SK-N-SH (cell line): ENCODE measurements at regions not wholly inside any gene's neighbourhood (a gene's known extent, or its start where the extent isn't known, plus 50 kb on each side); places are given as distances from the start of the nearest gene placed in this dataset.
"Not testable (repeated sequence)": the region's sequence is repeated elsewhere in the genome, so short reads cannot be mapped to it uniquely, and the experiment has no call there.

Experiments used
- CTCF ChIA-PET: fragments of 300-600, 350-600 bp; formaldehyde crosslinking; extraction: SDS; loops from one replicate; lab custom pipeline; 2021; lab: Yijun Ruan, JAX
- POLR2A ChIA-PET: fragments of 350-600 bp; sonication (Branson Sonifier 250); formaldehyde crosslinking; extraction: SDS; loops from one replicate; lab custom pipeline; 2020; ENCODE audit warnings: antibody characterized with exemption, inconsistent platforms; lab: Yijun Ruan, JAX
- DNase-seq: peaks from one replicate; pipeline ENCODE4 v3.0.0; 2012
- H2AFZ ChIP-seq: fragments of 200-600 bp; sonication (generic); 2 replicates; pipeline ENCODE4 v1.8.1; 2016; ENCODE audit warnings: antibody characterized with exemption, mild to moderate bottlenecking, low read depth
- H3F3A ChIP-seq: fragments of 200-600 bp; sonication (generic); replicated peaks from 2 replicates; pipeline ENCODE3; 2016; ENCODE audit warnings: antibody characterized with exemption, mild to moderate bottlenecking; ENCODE audit not compliant: insufficient read depth
- H3K27ac ChIP-seq, 2 experiments: fragments of 200-500 bp in 1 of 2; fragments of 200-600 bp in 1 of 2; sonication (Bioruptor generic) in 1 of 2; sonication (generic), shearing (Covaris generic) in 1 of 2; 2 replicates each; pipeline versions ENCODE4 v1.5.1 to v1.6.1; 2014 to 2016; ENCODE audit warnings: low read depth in 2 of 2, inconsistent platforms in 1 of 2, low read length in 1 of 2, mild to moderate bottlenecking in 1 of 2, mixed read lengths in 1 of 2
- H3K27me3 ChIP-seq: fragments of 200-600 bp; sonication (generic), shearing (Covaris generic); 2 replicates; pipeline ENCODE4 v1.6.1; 2016; ENCODE audit warnings: mixed run types; ENCODE audit not compliant: insufficient read depth
- H3K36me3 ChIP-seq, 2 experiments: fragments of 200-500 bp in 1 of 2; fragments of 200-600 bp in 1 of 2; sonication (Bioruptor generic) in 1 of 2; sonication (generic) in 1 of 2; replicated peaks in 1 of 2; 2 replicates each; pipeline versions ENCODE3 to v1.5.1; 2014 to 2016; ENCODE audit warnings: low read length in 1 of 2, mild to moderate bottlenecking in 1 of 2; ENCODE audit not compliant: insufficient read depth in 2 of 2, control insufficient read depth in 1 of 2
- H3K4me1 ChIP-seq, 2 experiments: fragments of 200-500 bp in 1 of 2; fragments of 200-600 bp in 1 of 2; sonication (Bioruptor generic) in 1 of 2; sonication (generic), shearing (Covaris generic) in 1 of 2; 2 replicates each; pipeline versions ENCODE4 v1.5.1 to v1.6.1; 2014 to 2016; ENCODE audit warnings: low read depth in 1 of 2, low read length in 1 of 2, mixed run types in 1 of 2; ENCODE audit not compliant: insufficient read depth in 2 of 2, control insufficient read depth in 1 of 2
- H3K4me2 ChIP-seq: fragments of 200-600 bp; sonication (generic), shearing (Covaris generic); 2 replicates; pipeline ENCODE4 v1.6.1; 2017; ENCODE audit warnings: mixed run types
- H3K4me3 ChIP-seq, 2 experiments: fragments of 200-500 bp in 1 of 2; fragments of 200-600 bp in 1 of 2; sonication (Bioruptor generic) in 1 of 2; sonication (generic), shearing (Covaris generic) in 1 of 2; 2 replicates each; pipeline versions ENCODE4 v1.5.1 to v1.8.1; 2014 to 2016; ENCODE audit warnings: low read depth in 2 of 2, inconsistent platforms in 1 of 2, low read length in 1 of 2, mild to moderate bottlenecking in 1 of 2, mixed read lengths in 1 of 2, moderate library complexity in 1 of 2
- H3K79me2 ChIP-seq: fragments of 200-600 bp; sonication (generic); 2 replicates; pipeline ENCODE4 v1.8.1; 2017; ENCODE audit warnings: mild to moderate bottlenecking; ENCODE audit not compliant: insufficient read depth
- H3K9ac ChIP-seq: fragments of 200-600 bp; sonication (generic); 2 replicates; pipeline ENCODE4 v1.6.1; 2017; ENCODE audit warnings: mixed run types
- H3K9me2 ChIP-seq: fragments of 200-600 bp; sonication (generic); 2 replicates; pipeline ENCODE4 v1.6.1; 2017; ENCODE audit warnings: mixed run types
- H3K9me3 ChIP-seq: fragments of 200-600 bp; sonication (generic); 2 replicates; pipeline ENCODE4 v1.6.1; 2017; ENCODE audit warnings: mixed run types, mild to moderate bottlenecking, moderate library complexity
- H4K20me1 ChIP-seq: fragments of 200-600 bp; sonication (generic); 2 replicates; pipeline ENCODE4 v1.6.1; 2017; ENCODE audit warnings: mild to moderate bottlenecking, mixed run types; ENCODE audit not compliant: insufficient read depth
- ELF1 ChIP-seq: IDR thresholded peaks from 2 replicates; pipeline ENCODE4 v1.4.0; 2012
- EP300 ChIP-seq, 2 experiments: IDR thresholded peaks; 2 replicates each; pipeline versions ENCODE4 v1.4.0 to v1.6.1; 2012; ENCODE audit warnings: borderline replicate concordance in 1 of 2, low read depth in 1 of 2, low read length in 1 of 2
- EZH2phosphoT487 ChIP-seq: fragments of 200-600 bp; sonication (generic); IDR thresholded peaks from 2 replicates; pipeline ENCODE4 v1.6.1; 2017; ENCODE audit warnings: low read depth, mixed run types, mild to moderate bottlenecking, antibody characterized with exemption, moderate library complexity, borderline replicate concordance
- GABPA ChIP-seq: IDR thresholded peaks from 2 replicates; pipeline ENCODE4 v1.4.0; 2012; ENCODE audit warnings: low read depth, mild to moderate bottlenecking
- GATA2 ChIP-seq: sonication (generic); formaldehyde crosslinking; IDR thresholded peaks from 2 replicates; pipeline ENCODE4 v1.5.0; 2020; ENCODE audit warnings: mild to moderate bottlenecking, missing genetic modification reagents
- JUND ChIP-seq: IDR thresholded peaks from 2 replicates; pipeline ENCODE4 v1.4.0; 2012
- NFIC ChIP-seq: IDR thresholded peaks from 2 replicates; pipeline ENCODE4 v1.4.0; 2012; ENCODE audit warnings: borderline replicate concordance
- NRF1 ChIP-seq: IDR thresholded peaks from 2 replicates; pipeline ENCODE4 v1.6.1; 2012; ENCODE audit warnings: low read depth, mild to moderate bottlenecking, low read length
- PBX3 ChIP-seq: IDR thresholded peaks from 2 replicates; pipeline ENCODE4; 2012
- POLR2AphosphoS5 ChIP-seq: IDR thresholded peaks from 2 replicates; pipeline ENCODE4 v1.6.1; 2012; ENCODE audit warnings: low read depth, low read length
- RAD21 ChIP-seq: IDR thresholded peaks from 2 replicates; pipeline ENCODE4 v1.6.1; 2012; ENCODE audit warnings: mild to moderate bottlenecking, low read length
- RFX5 ChIP-seq: IDR thresholded peaks from 2 replicates; pipeline ENCODE4 v1.6.1; 2012; ENCODE audit warnings: mild to moderate bottlenecking, improper control_type of control experiment, low read length
- RXRA ChIP-seq: IDR thresholded peaks from 2 replicates; pipeline ENCODE4 v1.4.0; 2012; ENCODE audit warnings: low read depth, mild to moderate bottlenecking, borderline replicate concordance
- TAF1 ChIP-seq: IDR thresholded peaks from 2 replicates; pipeline ENCODE4 v1.6.1; 2012; ENCODE audit warnings: low read depth, mild to moderate bottlenecking, low read length, moderate library complexity, borderline replicate concordance
- TCF12 ChIP-seq: IDR thresholded peaks from 2 replicates; pipeline ENCODE4 v1.4.0; 2012
- WGBS: methylation state at CpG from one replicate; pipeline ENCODE4 v1.1.6; 2017; ENCODE audit warnings: low lambda C conversion rate; 5-methylcytosine and 5-hydroxymethylcytosine counted together
- TF ChIP-seq, protein P1 (sequence below): IDR thresholded peaks from 2 replicates; pipeline ENCODE4 v1.4.0; 2012; ENCODE audit warnings: low read depth, borderline replicate concordance
- TF ChIP-seq, protein P2 (sequence below): IDR thresholded peaks from 2 replicates; pipeline ENCODE4 v1.4.0; 2012; ENCODE audit warnings: low read depth, borderline replicate concordance
- TF ChIP-seq, protein P3 (sequence below): fragments of 150-350 bp; IDR thresholded peaks from 2 replicates; pipeline ENCODE4 v1.6.1; 2016; ENCODE audit warnings: mild to moderate bottlenecking, low read depth, low read length

GRCh38 chrX:56343664-56344063, 111.5 kb downstream of the KLF8 start (continued):
- TF ChIP-seq, protein P1, sequence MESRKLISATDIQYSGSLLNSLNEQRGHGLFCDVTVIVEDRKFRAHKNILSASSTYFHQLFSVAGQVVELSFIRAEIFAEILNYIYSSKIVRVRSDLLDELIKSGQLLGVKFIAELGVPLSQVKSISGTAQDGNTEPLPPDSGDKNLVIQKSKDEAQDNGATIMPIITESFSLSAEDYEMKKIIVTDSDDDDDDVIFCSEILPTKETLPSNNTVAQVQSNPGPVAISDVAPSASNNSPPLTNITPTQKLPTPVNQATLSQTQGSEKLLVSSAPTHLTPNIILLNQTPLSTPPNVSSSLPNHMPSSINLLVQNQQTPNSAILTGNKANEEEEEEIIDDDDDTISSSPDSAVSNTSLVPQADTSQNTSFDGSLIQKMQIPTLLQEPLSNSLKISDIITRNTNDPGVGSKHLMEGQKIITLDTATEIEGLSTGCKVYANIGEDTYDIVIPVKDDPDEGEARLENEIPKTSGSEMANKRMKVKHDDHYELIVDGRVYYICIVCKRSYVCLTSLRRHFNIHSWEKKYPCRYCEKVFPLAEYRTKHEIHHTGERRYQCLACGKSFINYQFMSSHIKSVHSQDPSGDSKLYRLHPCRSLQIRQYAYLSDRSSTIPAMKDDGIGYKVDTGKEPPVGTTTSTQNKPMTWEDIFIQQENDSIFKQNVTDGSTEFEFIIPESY, result no peak
- TF ChIP-seq JUND, result no peak

DNA sequence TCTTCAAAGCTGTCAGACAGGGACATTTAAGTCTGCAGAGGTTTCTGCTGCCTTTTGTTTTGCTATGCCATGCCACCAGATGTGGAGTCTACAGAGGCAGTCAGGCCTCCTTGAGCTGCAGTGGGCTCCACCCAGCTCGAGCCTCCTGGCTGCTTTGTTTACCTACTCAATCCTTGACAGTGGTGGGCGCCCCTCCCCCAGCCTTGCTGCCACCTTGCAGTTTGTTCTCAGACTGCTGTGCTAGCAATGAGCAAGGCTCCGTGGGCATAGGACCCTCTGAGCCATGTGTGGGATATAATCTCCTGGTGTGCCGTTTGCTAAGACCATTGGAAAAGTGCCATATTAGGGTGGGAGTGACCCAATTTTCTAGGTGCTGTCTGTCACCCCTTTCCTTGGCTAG, 126.0 kb downstream of the KLF8 start:
- POLR2A ChIA-PET, H2AFZ ChIP-seq: not testable (repeated sequence)
- WGBS, result 0% methylated on average over 2 of the region's 4 CpGs

GRCh38 chrX:56365171-56365570, 133.0 kb downstream of the KLF8 start:
- 0% methylated on average over 2 of the region's 2 CpGs for WGBS
- H4K20me1 ChIP-seq, CTCF ChIA-PET, H3K9me3 ChIP-seq, DNase-seq, H2AFZ ChIP-seq, H3K9me2 ChIP-seq, H3K27me3 ChIP-seq, H3K79me2 ChIP-seq, H3K27ac ChIP-seq, H3K4me1 ChIP-seq, POLR2A ChIA-PET, H3K4me3 ChIP-seq, H3K9ac ChIP-seq, H3K4me2 ChIP-seq, H3K36me3 ChIP-seq, H3F3A ChIP-seq: not testable (repeated sequence)

More for the DNA sequence above, 126.0 kb downstream of the KLF8 start:
- not testable (repeated sequence) for H3F3A ChIP-seq, DNase-seq, H3K27me3 ChIP-seq, H3K36me3 ChIP-seq, H3K4me2 ChIP-seq, H4K20me1 ChIP-seq, H3K9me3 ChIP-seq, H3K4me3 ChIP-seq, H3K9me2 ChIP-seq, H3K9ac ChIP-seq, H3K27ac ChIP-seq, H3K4me1 ChIP-seq, H3K79me2 ChIP-seq
- CTCF ChIA-PET, result interaction anchor here (0.6 kb wide), 1 partner anchor 21 kb away, joined by 3 read pairs; no protein-coding TSS in a partner anchor

DNA sequence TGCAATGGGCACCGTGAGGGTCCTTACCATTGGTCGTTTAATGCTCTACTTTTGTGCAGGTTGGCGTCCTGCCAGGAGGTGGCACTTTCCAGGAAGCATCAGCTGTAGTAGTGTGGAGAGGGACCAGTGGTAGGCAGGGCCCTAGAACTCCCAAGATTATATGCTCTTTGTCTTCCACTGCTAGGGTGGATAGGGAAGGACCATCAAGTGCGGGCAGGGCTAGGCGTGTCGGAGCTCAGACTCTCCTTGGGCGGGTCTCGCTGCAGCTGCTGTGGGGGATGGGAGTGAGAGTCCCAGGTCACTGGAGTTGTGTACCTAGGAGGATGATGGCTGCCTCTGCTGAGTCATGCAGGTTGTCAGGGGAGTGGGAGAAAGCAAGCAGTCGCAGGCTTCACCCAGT, 134.7 kb downstream of the KLF8 start:
- Histone ChIP-seq H3K9me3 (no peaks in the 10 kb centered on the region), H2AFZ (no peak overlapping the region), H3K79me2 (no peaks in the 10 kb centered on the region), H3K27me3 (no peaks in the 10 kb centered on the region), H3K27ac (no peak overlapping the region), H3F3A (no peaks in the 10 kb centered on the region), H3K4me3 (no peak overlapping the region), H3K4me1 (no peaks in the 10 kb centered on the region), H4K20me1 (no peaks in the 10 kb centered on the region), H3K4me2 (no peak overlapping the region), H3K9ac (no peak overlapping the region), H3K9me2 (no peaks in the 10 kb centered on the region), H3K36me3 (no peaks in the 10 kb centered on the region)
- DNase-seq, result no peak
- CTCF ChIA-PET, result no interaction called here
- POLR2A ChIA-PET, result no interaction called here
- 0% methylated on average over 8 of the region's 9 CpGs for WGBS
- no peak for TF ChIP-seq JUND
- no peak for TF ChIP-seq NRF1
- TF ChIP-seq, protein P2, sequence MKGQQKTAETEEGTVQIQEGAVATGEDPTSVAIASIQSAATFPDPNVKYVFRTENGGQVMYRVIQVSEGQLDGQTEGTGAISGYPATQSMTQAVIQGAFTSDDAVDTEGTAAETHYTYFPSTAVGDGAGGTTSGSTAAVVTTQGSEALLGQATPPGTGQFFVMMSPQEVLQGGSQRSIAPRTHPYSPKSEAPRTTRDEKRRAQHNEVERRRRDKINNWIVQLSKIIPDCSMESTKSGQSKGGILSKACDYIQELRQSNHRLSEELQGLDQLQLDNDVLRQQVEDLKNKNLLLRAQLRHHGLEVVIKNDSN, result no peak
- no peak for TF ChIP-seq RAD21
- no peak for TF ChIP-seq GATA2 (CRISPR knock-in tag)
- TF ChIP-seq, protein P3, sequence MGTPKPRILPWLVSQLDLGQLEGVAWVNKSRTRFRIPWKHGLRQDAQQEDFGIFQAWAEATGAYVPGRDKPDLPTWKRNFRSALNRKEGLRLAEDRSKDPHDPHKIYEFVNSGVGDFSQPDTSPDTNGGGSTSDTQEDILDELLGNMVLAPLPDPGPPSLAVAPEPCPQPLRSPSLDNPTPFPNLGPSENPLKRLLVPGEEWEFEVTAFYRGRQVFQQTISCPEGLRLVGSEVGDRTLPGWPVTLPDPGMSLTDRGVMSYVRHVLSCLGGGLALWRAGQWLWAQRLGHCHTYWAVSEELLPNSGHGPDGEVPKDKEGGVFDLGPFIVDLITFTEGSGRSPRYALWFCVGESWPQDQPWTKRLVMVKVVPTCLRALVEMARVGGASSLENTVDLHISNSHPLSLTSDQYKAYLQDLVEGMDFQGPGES, result no peak
- no peak for TF ChIP-seq GABPA
- no peak for TF ChIP-seq ELF1
- TF ChIP-seq RXRA, result no peak
- TF ChIP-seq RFX5, result no peak
- no peak for TF ChIP-seq EP300 (IDR thresholded peaks at IDR 0.05; ENCODE audit: borderline replicate concordance in 1 of 2, low read depth in 1 of 2, low read length in 1 of 2)
- no peak for TF ChIP-seq PBX3
- TF ChIP-seq TAF1, result no peak
- no peak for TF ChIP-seq NFIC
- no peak for TF ChIP-seq POLR2AphosphoS5
- TF ChIP-seq EZH2phosphoT487, result no peak
- no peak for TF ChIP-seq TCF12
